HEK293T (cell line): ENCODE measurements at regions not wholly inside any gene's neighbourhood (a gene's known extent, or its start where the extent isn't known, plus 50 kb on each side); places are given as distances from the start of the nearest gene placed in this dataset.

Experiments
- ARNT ChIP-seq: fragments of 450-650 bp; IDR thresholded peaks from 2 replicates; pipeline ENCODE4 v1.6.1; 2017; ENCODE audit warnings: mild to moderate bottlenecking
- BHLHE40 ChIP-seq: fragments of 450-650 bp; IDR thresholded peaks from 2 replicates; pipeline ENCODE4 v1.6.1; 2016; ENCODE audit warnings: mild to moderate bottlenecking, moderate library complexity, borderline replicate concordance
- FOXA1 ChIP-seq: fragments of 450-650 bp; IDR thresholded peaks from 2 replicates; pipeline ENCODE4 v1.6.1; 2016; ENCODE audit warnings: mild to moderate bottlenecking
- FOXK2 ChIP-seq: fragments of 450-650 bp; IDR thresholded peaks from 2 replicates; pipeline ENCODE4 v1.6.1; 2016; ENCODE audit warnings: mild to moderate bottlenecking
- FOXM1 ChIP-seq: fragments of 450-650 bp; IDR thresholded peaks from 2 replicates; pipeline ENCODE4 v1.6.1; 2017; ENCODE audit warnings: mild to moderate bottlenecking, borderline replicate concordance
- NFRKB ChIP-seq: fragments of 450-650 bp; IDR thresholded peaks from 2 replicates; pipeline ENCODE4 v1.6.1; 2016; ENCODE audit warnings: mild to moderate bottlenecking, moderate library complexity
- PKNOX1 ChIP-seq: fragments of 450-650 bp; IDR thresholded peaks from 2 replicates; pipeline ENCODE4 v1.6.1; 2016

- no peak for TF ChIP-seq FOXK2
- TF ChIP-seq FOXM1 = no peak
- no peak for TF ChIP-seq BHLHE40
- no peak for TF ChIP-seq NFRKB
- no peak for TF ChIP-seq FOXA1
- TF ChIP-seq ARNT = no peak
- no peak for TF ChIP-seq PKNOX1
Measured at GRCh38 chr15:70580958-70581357, 182.4 kb downstream of the UACA start.
